OCI-LY1 (cell line): ENCODE measurements at regions not wholly inside any gene's neighbourhood (a gene's known extent, or its start where the extent isn't known, plus 50 kb on each side); places are given as distances from the start of the nearest gene placed in this dataset.

Experiments
- CTCF ChIP-seq: fragments of 200-600 bp; sonication (generic), shearing (Covaris generic); IDR thresholded peaks from 2 replicates; pipeline ENCODE4 v1.5.1; 2017; ENCODE audit warnings: mild to moderate bottlenecking, antibody characterized with exemption, low read length, moderate library complexity, mixed read lengths
- EZH2 ChIP-seq: fragments of 200-600 bp; sonication (generic), shearing (Covaris generic); IDR thresholded peaks from 2 replicates; pipeline ENCODE4 v1.8.0; 2017; ENCODE audit warnings: borderline replicate concordance, mixed run types, mild to moderate bottlenecking, antibody characterized with exemption, low read length, moderate library complexity, mixed read lengths

DNA sequence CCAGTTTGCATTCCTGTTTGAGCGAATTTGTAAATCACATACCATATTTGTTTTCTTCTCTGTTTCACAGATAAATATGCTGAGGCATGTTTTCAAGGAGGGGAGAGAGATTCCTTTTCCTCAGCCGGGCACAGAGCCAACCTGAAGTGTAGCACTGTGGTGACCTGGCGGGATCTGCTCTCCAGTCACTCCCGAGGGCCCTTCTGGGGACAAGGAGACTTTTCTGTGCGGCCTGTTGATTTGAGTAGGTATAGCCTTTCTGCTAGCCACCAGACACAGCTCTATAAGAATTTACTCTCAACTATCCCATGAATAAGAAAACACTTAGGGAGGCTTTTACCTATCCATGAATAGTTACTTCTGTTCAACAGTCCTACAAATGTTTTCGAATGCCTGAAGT, 63.5 kb upstream of the FDX1 start:
- TF ChIP-seq CTCF: no peak
- TF ChIP-seq EZH2: no peak
